HCT116 (cell line): ENCODE measurements at regions not wholly inside any gene's neighbourhood (a gene's known extent, or its start where the extent isn't known, plus 50 kb on each side); places are given as distances from the start of the nearest gene placed in this dataset.

ENCODE experiments used
- ATAC-seq: fragments of 200-7000 bp; cut with Tn5 transposase; 2 replicates; pipeline ENCODE4 v1.9.1; 2020; ENCODE audit warnings: mild to moderate bottlenecking, moderate library complexity
- BruUV-seq: library from RNA; stranded (reverse); fragments of 400-500 nt; replicated peaks from 2 replicates; lab custom pipeline; 2021; lab: Mats Ljungman, UMichigan
- CTCF ChIA-PET: fragments of 300-600 bp; sonication (Branson Sonifier 250); formaldehyde crosslinking; loops from one replicate; lab custom pipeline; 2021; ENCODE audit warnings: antibody characterized with exemption; lab: Charles Lee
- POLR2A ChIA-PET: fragments of 300-600, 350-600 bp; sonication (Branson Sonifier 250); formaldehyde crosslinking; loops from one replicate; lab custom pipeline; 2021; ENCODE audit warnings: antibody characterized with exemption; lab: Charles Lee
- RAD21 ChIA-PET, 2 experiments: fragments of 300-600 bp; sonication (Branson Sonifier 250); formaldehyde crosslinking; loops; one replicate each; lab custom pipeline; 2023; ENCODE audit warnings: low total read pairs in 2 of 2; ENCODE audit not compliant: uncharacterized antibody in 2 of 2, unreplicated experiment in 2 of 2, low non-redundant PET in 1 of 2; lab: Charles Lee
- DNase-seq: peaks from one replicate; pipeline ENCODE4 v3.0.0-alpha.2; 2010; ENCODE audit warnings: low read depth, low spot score
- H2AFZ ChIP-seq: fragments of 200-600 bp; shearing (Covaris generic), sonication (generic); 2 replicates; pipeline ENCODE4 v1.6.1; 2017; ENCODE audit warnings: low read depth, mixed run types, mixed read lengths, antibody characterized with exemption, low read length; ENCODE audit not compliant: poor library complexity, severe bottlenecking
- H3K27ac ChIP-seq: 2 replicates; pipeline ENCODE4 v1.5.1; 2012; ENCODE audit warnings: low read depth, low read length
- H3K27me3 ChIP-seq: fragments of 200-600 bp; sonication (generic); 2 replicates; pipeline ENCODE4 v1.6.1; 2016; ENCODE audit warnings: mixed run types, low read length, mixed read lengths; ENCODE audit not compliant: insufficient read depth
- H3K36me3 ChIP-seq, 2 experiments: fragments of 200-500 bp in 1 of 2; fragments of 200-600 bp in 1 of 2; sonication (Bioruptor generic) in 1 of 2; sonication (generic) in 1 of 2; 2 replicates each; pipeline versions ENCODE4 v1.5.1 to v1.6.1; 2014 to 2016; ENCODE audit warnings: low read length in 2 of 2, inconsistent platforms in 1 of 2, mixed read lengths in 1 of 2, mixed run types in 1 of 2; ENCODE audit not compliant: insufficient read depth in 2 of 2, control insufficient read depth in 1 of 2
- H3K4me1 ChIP-seq, 2 experiments: fragments of 200-600 bp in 1 of 2; sonication (generic) in 1 of 2; 2 replicates each; pipeline versions ENCODE4 v1.5.1 to v1.6.1; 2012 to 2017; ENCODE audit warnings: low read length in 2 of 2, inconsistent platforms in 1 of 2, mild to moderate bottlenecking in 1 of 2, mixed read lengths in 1 of 2, mixed run types in 1 of 2, moderate library complexity in 1 of 2; ENCODE audit not compliant: insufficient read depth in 2 of 2, control insufficient read depth in 1 of 2
- H3K4me2 ChIP-seq: fragments of 200-600 bp; sonication (generic); 2 replicates; pipeline ENCODE4 v1.6.1; 2017; ENCODE audit warnings: mixed run types, low read length, mixed read lengths
- H3K4me3 ChIP-seq, 2 experiments: fragments of 200-600 bp in 1 of 2; sonication (generic) in 1 of 2; replicated peaks in 1 of 2; 2 replicates each; pipeline ENCODE4 v1.5.1; 2011 to 2016; ENCODE audit warnings: low read length in 2 of 2, control low read depth in 1 of 2, low read depth in 1 of 2, mild to moderate bottlenecking in 1 of 2, mixed read lengths in 1 of 2, mixed run types in 1 of 2
- H3K79me2 ChIP-seq: fragments of 200-600 bp; sonication (generic); 2 replicates; pipeline ENCODE4 v1.6.1; 2017; ENCODE audit warnings: mild to moderate bottlenecking, mixed run types, low read length, moderate library complexity, mixed read lengths; ENCODE audit not compliant: insufficient read depth
- H3K9ac ChIP-seq: fragments of 200-600 bp; sonication (generic); 2 replicates; pipeline ENCODE4 v1.6.1; 2016; ENCODE audit warnings: low read length, mixed read lengths
- H3K9me2 ChIP-seq: fragments of 200-600 bp; sonication (generic), shearing (Covaris generic); 2 replicates; pipeline ENCODE4 v1.6.1; 2017; ENCODE audit warnings: mixed run types, mild to moderate bottlenecking, moderate library complexity; ENCODE audit not compliant: insufficient read depth
- H3K9me3 ChIP-seq, 2 experiments: fragments of 200-500 bp in 1 of 2; fragments of 200-600 bp in 1 of 2; sonication (Bioruptor generic) in 1 of 2; sonication (generic) in 1 of 2; 2 replicates each; pipeline ENCODE4 v1.6.1; 2014 to 2017; ENCODE audit warnings: low read length in 2 of 2, mixed read lengths in 2 of 2, inconsistent platforms in 1 of 2, low read depth in 1 of 2, mild to moderate bottlenecking in 1 of 2, mixed run types in 1 of 2, moderate library complexity in 1 of 2; ENCODE audit not compliant: control insufficient read depth in 1 of 2, insufficient read depth in 1 of 2
- H4K20me1 ChIP-seq: fragments of 200-600 bp; sonication (generic), shearing (Covaris generic); 2 replicates; pipeline ENCODE4 v1.6.1; 2017; ENCODE audit warnings: mixed run types, mild to moderate bottlenecking, moderate library complexity; ENCODE audit not compliant: insufficient read depth
- CBX3 ChIP-seq: IDR thresholded peaks from 2 replicates; pipeline ENCODE4 v1.6.1; 2012; ENCODE audit warnings: low read depth
- ELF1 ChIP-seq: IDR thresholded peaks from 2 replicates; pipeline ENCODE4 v1.6.1; 2012; ENCODE audit warnings: low read depth, borderline replicate concordance
- EZH2 ChIP-seq: fragments of 200-600 bp; sonication (generic); IDR thresholded peaks from 2 replicates; pipeline ENCODE4 v1.6.1; 2017; ENCODE audit warnings: antibody characterized with exemption, mixed run types
- EZH2phosphoT487 ChIP-seq: fragments of 200-600 bp; IDR thresholded peaks from 2 replicates; pipeline ENCODE4 v1.6.1; 2018; ENCODE audit warnings: antibody characterized with exemption, borderline replicate concordance
- FOSL1 ChIP-seq: IDR thresholded peaks from 2 replicates; pipeline ENCODE4 v1.6.1; 2012; ENCODE audit warnings: low read depth
- JUND ChIP-seq: IDR thresholded peaks from 2 replicates; pipeline ENCODE4 v1.6.1; 2012
- POLR2A ChIP-seq: IDR thresholded peaks from 2 replicates; pipeline ENCODE4 v1.7.0; 2011; ENCODE audit warnings: borderline replicate concordance; ENCODE audit not compliant: insufficient read depth, insufficient read length; ENCODE audit errors: extremely low read depth
- POLR2AphosphoS5 ChIP-seq: IDR thresholded peaks from 2 replicates; pipeline ENCODE4 v1.6.1; 2011; ENCODE audit warnings: mild to moderate bottlenecking, low read depth, low read length, moderate library complexity
- RAD21 ChIP-seq: IDR thresholded peaks from 2 replicates; pipeline ENCODE4 v1.6.1; 2012; ENCODE audit warnings: low read depth, mild to moderate bottlenecking
- SIN3A ChIP-seq: IDR thresholded peaks from 2 replicates; pipeline ENCODE4 v1.6.1; 2012; ENCODE audit warnings: low read depth
- SP1 ChIP-seq: IDR thresholded peaks from 2 replicates; pipeline ENCODE4 v1.6.1; 2012; ENCODE audit warnings: low read depth
- SRF ChIP-seq: IDR thresholded peaks from 2 replicates; pipeline ENCODE4 v1.6.1; 2012; ENCODE audit warnings: low read depth
- TCF7L2 ChIP-seq: IDR thresholded peaks from 2 replicates; pipeline ENCODE4 v1.7.0; 2011; ENCODE audit warnings: borderline replicate concordance, inconsistent platforms; ENCODE audit not compliant: insufficient read depth, insufficient read length; ENCODE audit errors: extremely low read depth
- YY1 ChIP-seq: IDR thresholded peaks from 2 replicates; pipeline ENCODE4 v1.6.1; 2011; ENCODE audit warnings: low read length, low read depth, moderate library complexity, mild to moderate bottlenecking; ENCODE audit not compliant: insufficient replicate concordance; ENCODE audit errors: extremely low read depth
- ZFX ChIP-seq: fragments of 450-650 bp; IDR thresholded peaks from 2 replicates; pipeline ENCODE4 v1.6.1; 2017
- ZNF274 ChIP-seq: fragments of 200-500 bp; sonication (Bioruptor generic); IDR thresholded peaks from 2 replicates; pipeline ENCODE4 v1.6.1; 2014; ENCODE audit warnings: mild to moderate bottlenecking, low read depth, low read length, inconsistent platforms
- intact Hi-C: fragments of 100-400 bp; cut with micrococcal nuclease; formaldehyde crosslinking; loops from 2 replicates; pipeline ENCODE4 v1.10.0; 2022
- TF ChIP-seq, protein P1 (sequence below): IDR thresholded peaks from 2 replicates; pipeline ENCODE4 v1.6.1; 2012; ENCODE audit warnings: low read depth
- TF ChIP-seq, protein P2 (sequence below): IDR thresholded peaks from 2 replicates; pipeline ENCODE4 v1.6.1; 2012
- TF ChIP-seq, protein P3 (sequence below), 3 experiments: fragments of 200-600 bp in 1 of 3; sonication (generic) in 1 of 3; IDR thresholded peaks in 2 of 3; conservative IDR thresholded peaks in 1 of 3; 2 replicates each; pipeline ENCODE4 v1.5.1; 2012 to 2017; ENCODE audit warnings: low read depth in 2 of 3, low read length in 2 of 3, antibody characterized with exemption in 1 of 3, borderline replicate concordance in 1 of 3, control low read depth in 1 of 3, mild to moderate bottlenecking in 1 of 3, mixed read lengths in 1 of 3, mixed run types in 1 of 3, moderate library complexity in 1 of 3; ENCODE audit not compliant: insufficient read depth in 1 of 3
- TF ChIP-seq, protein P4 (sequence below): IDR thresholded peaks from 2 replicates; pipeline ENCODE4 v1.6.1; 2012

DNA sequence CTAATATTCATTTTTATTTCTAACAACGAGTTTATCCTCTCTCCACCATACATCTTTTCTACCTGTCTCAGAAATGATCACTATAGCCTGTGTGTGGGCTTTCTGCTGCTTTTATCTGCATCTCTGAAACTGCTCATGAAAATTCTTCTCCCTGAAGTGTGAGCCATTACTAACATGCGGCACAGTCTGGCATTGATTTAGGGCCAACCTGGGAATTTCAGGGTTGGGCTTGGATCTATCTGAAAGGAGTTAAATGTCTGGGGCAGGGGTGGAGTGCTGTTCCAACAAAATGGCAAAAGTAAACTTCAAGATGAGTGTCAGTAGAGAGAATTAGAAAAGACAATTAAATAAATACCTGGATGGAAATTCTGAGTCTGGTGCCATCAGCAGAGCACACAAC, 198.2 kb upstream of the OSR1 start:
- H3K4me1 ChIP-seq, result peaks cover 0 to 4% of the 10 kb centered on the region in 2 experiments; a peak in 1 of 4 replicates
- intact Hi-C loops, result no loop called here
- H4K20me1 ChIP-seq, result no peaks in the 10 kb centered on the region
- peaks cover under 1% of the 10 kb centered on the region; the same call in 1 of the 2 replicates for H3K9me2 ChIP-seq
- H3K27me3 ChIP-seq, result no peaks in the 10 kb centered on the region
- no peaks in the 10 kb centered on the region for H3K9me3 ChIP-seq
- DNase-seq (no peak), ATAC-seq (no peak)
- TF ChIP-seq ZFX, result no peak
- no peak for TF ChIP-seq TCF7L2
- TF ChIP-seq EZH2phosphoT487, result no peak
- no peak for TF ChIP-seq SP1
- TF ChIP-seq, protein P1, sequence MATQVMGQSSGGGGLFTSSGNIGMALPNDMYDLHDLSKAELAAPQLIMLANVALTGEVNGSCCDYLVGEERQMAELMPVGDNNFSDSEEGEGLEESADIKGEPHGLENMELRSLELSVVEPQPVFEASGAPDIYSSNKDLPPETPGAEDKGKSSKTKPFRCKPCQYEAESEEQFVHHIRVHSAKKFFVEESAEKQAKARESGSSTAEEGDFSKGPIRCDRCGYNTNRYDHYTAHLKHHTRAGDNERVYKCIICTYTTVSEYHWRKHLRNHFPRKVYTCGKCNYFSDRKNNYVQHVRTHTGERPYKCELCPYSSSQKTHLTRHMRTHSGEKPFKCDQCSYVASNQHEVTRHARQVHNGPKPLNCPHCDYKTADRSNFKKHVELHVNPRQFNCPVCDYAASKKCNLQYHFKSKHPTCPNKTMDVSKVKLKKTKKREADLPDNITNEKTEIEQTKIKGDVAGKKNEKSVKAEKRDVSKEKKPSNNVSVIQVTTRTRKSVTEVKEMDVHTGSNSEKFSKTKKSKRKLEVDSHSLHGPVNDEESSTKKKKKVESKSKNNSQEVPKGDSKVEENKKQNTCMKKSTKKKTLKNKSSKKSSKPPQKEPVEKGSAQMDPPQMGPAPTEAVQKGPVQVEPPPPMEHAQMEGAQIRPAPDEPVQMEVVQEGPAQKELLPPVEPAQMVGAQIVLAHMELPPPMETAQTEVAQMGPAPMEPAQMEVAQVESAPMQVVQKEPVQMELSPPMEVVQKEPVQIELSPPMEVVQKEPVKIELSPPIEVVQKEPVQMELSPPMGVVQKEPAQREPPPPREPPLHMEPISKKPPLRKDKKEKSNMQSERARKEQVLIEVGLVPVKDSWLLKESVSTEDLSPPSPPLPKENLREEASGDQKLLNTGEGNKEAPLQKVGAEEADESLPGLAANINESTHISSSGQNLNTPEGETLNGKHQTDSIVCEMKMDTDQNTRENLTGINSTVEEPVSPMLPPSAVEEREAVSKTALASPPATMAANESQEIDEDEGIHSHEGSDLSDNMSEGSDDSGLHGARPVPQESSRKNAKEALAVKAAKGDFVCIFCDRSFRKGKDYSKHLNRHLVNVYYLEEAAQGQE, result no peak
- no peak for TF ChIP-seq RAD21
- TF ChIP-seq CBX3, result no peak
- TF ChIP-seq ELF1, result no peak
- TF ChIP-seq FOSL1, result no peak
- TF ChIP-seq POLR2AphosphoS5, result no peak
- TF ChIP-seq, protein P2, sequence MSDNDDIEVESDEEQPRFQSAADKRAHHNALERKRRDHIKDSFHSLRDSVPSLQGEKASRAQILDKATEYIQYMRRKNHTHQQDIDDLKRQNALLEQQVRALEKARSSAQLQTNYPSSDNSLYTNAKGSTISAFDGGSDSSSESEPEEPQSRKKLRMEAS, result no peak
- no peak for TF ChIP-seq JUND
- no peak for TF ChIP-seq SRF
- TF ChIP-seq SIN3A, result no peak
- TF ChIP-seq ZNF274, result no peak
- TF ChIP-seq YY1, result no peak
- TF ChIP-seq, protein P3, sequence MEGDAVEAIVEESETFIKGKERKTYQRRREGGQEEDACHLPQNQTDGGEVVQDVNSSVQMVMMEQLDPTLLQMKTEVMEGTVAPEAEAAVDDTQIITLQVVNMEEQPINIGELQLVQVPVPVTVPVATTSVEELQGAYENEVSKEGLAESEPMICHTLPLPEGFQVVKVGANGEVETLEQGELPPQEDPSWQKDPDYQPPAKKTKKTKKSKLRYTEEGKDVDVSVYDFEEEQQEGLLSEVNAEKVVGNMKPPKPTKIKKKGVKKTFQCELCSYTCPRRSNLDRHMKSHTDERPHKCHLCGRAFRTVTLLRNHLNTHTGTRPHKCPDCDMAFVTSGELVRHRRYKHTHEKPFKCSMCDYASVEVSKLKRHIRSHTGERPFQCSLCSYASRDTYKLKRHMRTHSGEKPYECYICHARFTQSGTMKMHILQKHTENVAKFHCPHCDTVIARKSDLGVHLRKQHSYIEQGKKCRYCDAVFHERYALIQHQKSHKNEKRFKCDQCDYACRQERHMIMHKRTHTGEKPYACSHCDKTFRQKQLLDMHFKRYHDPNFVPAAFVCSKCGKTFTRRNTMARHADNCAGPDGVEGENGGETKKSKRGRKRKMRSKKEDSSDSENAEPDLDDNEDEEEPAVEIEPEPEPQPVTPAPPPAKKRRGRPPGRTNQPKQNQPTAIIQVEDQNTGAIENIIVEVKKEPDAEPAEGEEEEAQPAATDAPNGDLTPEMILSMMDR (IDR thresholded peaks at IDR 0.05 in 2 of 3, conservative IDR thresholded peaks at IDR 0.05 in 1 of 3; ENCODE audit: borderline replicate concordance in 1 of 3, insufficient read depth in 1 of 3, low read depth in 2 of 3, low read length in 2 of 3), result no peak
- TF ChIP-seq, protein P4, sequence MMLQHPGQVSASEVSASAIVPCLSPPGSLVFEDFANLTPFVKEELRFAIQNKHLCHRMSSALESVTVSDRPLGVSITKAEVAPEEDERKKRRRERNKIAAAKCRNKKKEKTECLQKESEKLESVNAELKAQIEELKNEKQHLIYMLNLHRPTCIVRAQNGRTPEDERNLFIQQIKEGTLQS, result no peak
- TF ChIP-seq POLR2A, result no peak
- TF ChIP-seq EZH2, result no peak
- H3K4me3 ChIP-seq, result no peak overlapping the region
- ChIA-PET POLR2A (no interaction called here), CTCF (no interaction called here), RAD21 (no interaction called here)
- H3K27ac ChIP-seq, result no peak overlapping the region
- no peaks in the 10 kb centered on the region for H3K36me3 ChIP-seq
- H3K79me2 ChIP-seq, result no peaks in the 10 kb centered on the region
- H3K9ac ChIP-seq, result no peak overlapping the region
- no TSS peak for BruUV-seq
- no peak overlapping the region for H3K4me2 ChIP-seq
- no peak overlapping the region for H2AFZ ChIP-seq
